Smooth muscle cell (in vitro differentiated cells): ENCODE measurements at regions not wholly inside any gene's neighbourhood (a gene's known extent, or its start where the extent isn't known, plus 50 kb on each side); places are given as distances from the start of the nearest gene placed in this dataset.

Experiments used
- DNase-seq: peaks from one replicate; lab custom pipeline; 2025; ENCODE audit not compliant: unreplicated experiment; lab: John Stamatoyannopoulos, UW
- H2AFZ ChIP-seq: fragments of 200-600 bp; sonication (generic); 2 replicates; pipeline ENCODE4 v1.6.0; 2016; ENCODE audit warnings: antibody characterized with exemption, low read depth, mild to moderate bottlenecking
- H3F3A ChIP-seq: fragments of 200-600 bp; sonication (generic); 2 replicates; pipeline ENCODE4 v1.6.0; 2017; ENCODE audit warnings: antibody characterized with exemption, low read depth
- H3K27ac ChIP-seq: fragments of 200-600 bp; sonication (generic); 2 replicates; pipeline ENCODE4 v1.5.1; 2016; ENCODE audit warnings: low read depth, mild to moderate bottlenecking
- H3K27me3 ChIP-seq: fragments of 200-600 bp; sonication (generic); 2 replicates; pipeline ENCODE4 v1.6.1; 2016; ENCODE audit warnings: low read depth, mild to moderate bottlenecking
- H3K36me3 ChIP-seq: fragments of 200-600 bp; sonication (generic); 2 replicates; pipeline ENCODE4 v1.5.1; 2016; ENCODE audit warnings: low read depth
- H3K4me1 ChIP-seq: fragments of 200-600 bp; sonication (generic); 2 replicates; pipeline ENCODE4 v1.5.1; 2016; ENCODE audit warnings: low read depth
- H3K4me2 ChIP-seq: fragments of 200-600 bp; sonication (generic); 2 replicates; pipeline ENCODE4 v1.6.0; 2016; ENCODE audit warnings: mild to moderate bottlenecking
- H3K4me3 ChIP-seq: fragments of 200-600 bp; sonication (generic); 2 replicates; pipeline ENCODE4 v1.5.1; 2016; ENCODE audit warnings: mild to moderate bottlenecking
- H3K79me2 ChIP-seq: fragments of 200-600 bp; sonication (generic); 2 replicates; pipeline ENCODE4 v1.6.0; 2016; ENCODE audit warnings: low read depth, mild to moderate bottlenecking
- H3K9ac ChIP-seq: fragments of 200-600 bp; sonication (generic); 2 replicates; pipeline ENCODE4 v1.6.0; 2016; ENCODE audit warnings: low read depth
- H3K9me3 ChIP-seq: fragments of 200-600 bp; sonication (generic); replicated peaks from 2 replicates; pipeline ENCODE4 v1.5.1; 2016; ENCODE audit warnings: low read depth
- H4K20me1 ChIP-seq: fragments of 200-600 bp; sonication (generic); 2 replicates; pipeline ENCODE4 v1.6.0; 2016; ENCODE audit warnings: low read depth
- CTCF ChIP-seq: fragments of 200-600 bp; sonication (generic); IDR thresholded peaks from 2 replicates; pipeline ENCODE4 v1.5.1; 2017; ENCODE audit warnings: borderline replicate concordance, mild to moderate bottlenecking, antibody characterized with exemption; ENCODE audit not compliant: insufficient read depth, poor library complexity, severe bottlenecking
- WGBS: methylation state at CpG from one replicate; pipeline ENCODE4 v1.1.7; 2016; ENCODE audit warnings: low lambda C conversion rate; 5-methylcytosine and 5-hydroxymethylcytosine counted together

GRCh38 chr13:84686973-84687372 is 804.7 kb upstream of the SLITRK1 start:
- no peak for DNase-seq
- Histone ChIP-seq H3K9me3 (no peaks in the 10 kb centered on the region), H3K4me2 (no peak overlapping the region), H3K27me3 (no peaks in the 10 kb centered on the region), H3F3A (no peaks in the 10 kb centered on the region), H3K27ac (no peak overlapping the region), H3K4me1 (no peaks in the 10 kb centered on the region), H3K4me3 (no peak overlapping the region), H4K20me1 (no peaks in the 10 kb centered on the region), H3K36me3 (no peaks in the 10 kb centered on the region), H3K79me2 (no peaks in the 10 kb centered on the region), H3K9ac (no peak overlapping the region), H2AFZ (no peak overlapping the region)
- TF ChIP-seq CTCF = no peak
- WGBS = 91% methylated on average over 5 of the region's 5 CpGs

GRCh38 chr13:84686458-84686857 is 804.2 kb upstream of the SLITRK1 start:
- Histone ChIP-seq H3K36me3 (no peaks in the 10 kb centered on the region), H3K27ac (no peak overlapping the region), H3F3A (no peaks in the 10 kb centered on the region), H3K4me1 (no peaks in the 10 kb centered on the region), H2AFZ (no peak overlapping the region), H3K4me3 (no peak overlapping the region), H3K4me2 (no peak overlapping the region), H3K27me3 (no peaks in the 10 kb centered on the region), H3K9me3 (no peaks in the 10 kb centered on the region), H3K9ac (no peak overlapping the region), H3K79me2 (no peaks in the 10 kb centered on the region), H4K20me1 (no peaks in the 10 kb centered on the region)
- no peak for TF ChIP-seq CTCF
- 91% methylated on average over 1 of the region's 1 CpG for WGBS
- DNase-seq = no peak

- no peaks in the 10 kb centered on the region for H3K4me1 ChIP-seq
- H3K79me2 ChIP-seq = no peaks in the 10 kb centered on the region
- no peak for DNase-seq
- no peak overlapping the region for H3K4me3 ChIP-seq
- no peaks in the 10 kb centered on the region for H4K20me1 ChIP-seq
- no peak overlapping the region for H3K9ac ChIP-seq
- no peak for TF ChIP-seq CTCF
- H3F3A ChIP-seq = no peaks in the 10 kb centered on the region
- no peak overlapping the region for H3K4me2 ChIP-seq
- no peaks in the 10 kb centered on the region for H3K9me3 ChIP-seq
- no peak overlapping the region for H3K27ac ChIP-seq
- H2AFZ ChIP-seq = no peak overlapping the region
- no peaks in the 10 kb centered on the region for H3K36me3 ChIP-seq
- no peaks in the 10 kb centered on the region for H3K27me3 ChIP-seq
- 84% methylated on average over 6 of the region's 6 CpGs for WGBS
Measured at GRCh38 chr13:84684804-84685203, 802.5 kb upstream of the SLITRK1 start.

GRCh38 chr13:84684048-84684662 is 801.9 kb upstream of the SLITRK1 start:
- Histone ChIP-seq H3K4me1 (no peaks in the 10 kb centered on the region), H3K27me3 (no peaks in the 10 kb centered on the region), H3K9ac (no peak overlapping the region), H3K27ac (no peak overlapping the region), H4K20me1 (no peaks in the 10 kb centered on the region), H3K4me3 (no peak overlapping the region), H2AFZ (no peak overlapping the region), H3K9me3 (no peaks in the 10 kb centered on the region), H3F3A (no peaks in the 10 kb centered on the region), H3K36me3 (no peaks in the 10 kb centered on the region), H3K4me2 (no peak overlapping the region), H3K79me2 (no peaks in the 10 kb centered on the region)
- DNase-seq = no peak
- 75% methylated on average over 3 of the region's 3 CpGs for WGBS
- TF ChIP-seq CTCF = no peak
